Karpas-422 (cell line): ENCODE measurements at regions not wholly inside any gene's neighbourhood (a gene's known extent, or its start where the extent isn't known, plus 50 kb on each side); places are given as distances from the start of the nearest gene placed in this dataset.
"Not testable (repeated sequence)": the region's sequence is repeated elsewhere in the genome, so short reads cannot be mapped to it uniquely, and the experiment has no call there.

ENCODE experiments used
- DNase-seq: peaks from one replicate; pipeline ENCODE4 v3.0.0-alpha.2; 2015
- H2AFZ ChIP-seq: fragments of 200-600 bp; sonication (generic); 2 replicates; pipeline ENCODE4 v1.6.1; 2014; ENCODE audit warnings: antibody characterized with exemption, low read length, mixed read lengths
- H3K27ac ChIP-seq: fragments of 200-600 bp; sonication (generic); 2 replicates; pipeline ENCODE4 v1.5.1; 2014; ENCODE audit warnings: mild to moderate bottlenecking, low read length, moderate library complexity
- H3K27me3 ChIP-seq: fragments of 200-600 bp; sonication (generic); 2 replicates; pipeline ENCODE4 v1.6.1; 2014; ENCODE audit warnings: low read length, mixed read lengths
- H3K36me3 ChIP-seq: fragments of 200-600 bp; sonication (generic); 2 replicates; pipeline ENCODE4 v1.6.1; 2014; ENCODE audit warnings: low read length, mixed read lengths; ENCODE audit not compliant: insufficient read depth
- H3K4me1 ChIP-seq: fragments of 200-600 bp; sonication (generic); 2 replicates; pipeline ENCODE4 v1.6.1; 2014; ENCODE audit warnings: mild to moderate bottlenecking, low read length, mixed read lengths
- H3K4me2 ChIP-seq: fragments of 200-600 bp; sonication (generic); 2 replicates; pipeline ENCODE4 v1.6.1; 2014; ENCODE audit warnings: low read length, low read depth, mild to moderate bottlenecking; ENCODE audit not compliant: poor library complexity, severe bottlenecking
- H3K4me3 ChIP-seq: fragments of 200-600 bp; sonication (generic); 2 replicates; pipeline ENCODE4 v1.5.1; 2014; ENCODE audit warnings: mild to moderate bottlenecking, antibody characterized with exemption, low read length, mixed read lengths
- H3K79me2 ChIP-seq: fragments of 200-600 bp; sonication (generic); 2 replicates; pipeline ENCODE4 v1.6.1; 2014; ENCODE audit warnings: mild to moderate bottlenecking, low read length, mixed read lengths
- H3K9ac ChIP-seq: fragments of 200-600 bp; sonication (generic); 2 replicates; pipeline ENCODE4 v1.6.0; 2014; ENCODE audit warnings: low read length
- H3K9me2 ChIP-seq: fragments of 200-600 bp; sonication (generic), shearing (Covaris generic); replicated peaks from 2 replicates; pipeline ENCODE4 v1.6.0; 2014; ENCODE audit warnings: mild to moderate bottlenecking, low read length, moderate library complexity; ENCODE audit not compliant: insufficient read depth
- H3K9me3 ChIP-seq: fragments of 300-700, 200-600 bp; sonication (generic); 2 replicates; pipeline ENCODE4 v1.6.1; 2014; ENCODE audit warnings: low read length, mixed read lengths
- H4K20me1 ChIP-seq: fragments of 200-600 bp; sonication (generic); 2 replicates; pipeline ENCODE4 v1.6.1; 2014; ENCODE audit warnings: mild to moderate bottlenecking, antibody characterized with exemption, low read length, low read depth; ENCODE audit not compliant: insufficient read depth

- no peak for DNase-seq
- Histone ChIP-seq H3K9ac (no peak overlapping the region), H3K27ac (no peak overlapping the region), H3K9me3 (no peaks in the 10 kb centered on the region), H3K4me1 (no peaks in the 10 kb centered on the region), H3K9me2 (no peaks in the 10 kb centered on the region), H4K20me1 (no peaks in the 10 kb centered on the region), H3K4me2 (no peak overlapping the region), H3K4me3 (no peak overlapping the region), H3K79me2 (no peaks in the 10 kb centered on the region), H3K27me3 (no peaks in the 10 kb centered on the region), H3K36me3 (no peaks in the 10 kb centered on the region), H2AFZ (no peak overlapping the region)
These were observed 237.9 kb upstream of the CCDC196 start for GRCh38 chr14:66248256-66248655.

DNA sequence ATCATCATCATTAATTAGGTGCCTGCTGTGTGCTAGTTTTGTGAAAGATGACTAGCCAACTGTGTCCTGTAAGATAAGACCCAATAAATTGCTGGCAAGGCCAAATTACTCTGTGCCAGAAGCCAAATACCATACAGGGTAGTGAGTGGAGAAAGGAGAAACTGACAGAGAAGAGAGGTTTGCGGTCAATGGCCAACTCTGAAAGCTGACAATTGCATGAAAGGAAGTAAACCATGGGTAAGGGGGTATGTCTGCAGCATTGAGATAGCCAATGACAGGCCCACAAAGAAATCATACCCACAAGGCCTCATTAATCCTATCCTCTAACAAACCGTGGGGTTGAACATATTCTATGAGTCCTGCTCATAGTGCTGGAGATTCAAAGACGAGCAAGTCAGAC is 236.6 kb upstream of the CCDC196 start:
- Histone ChIP-seq H2AFZ (no peak overlapping the region), H3K27ac (no peak overlapping the region), H3K4me1 (no peaks in the 10 kb centered on the region), H3K36me3 (no peaks in the 10 kb centered on the region), H3K9me2 (no peaks in the 10 kb centered on the region), H3K9me3 (no peaks in the 10 kb centered on the region), H3K27me3 (no peaks in the 10 kb centered on the region), H3K79me2 (no peaks in the 10 kb centered on the region), H3K9ac (no peak overlapping the region), H4K20me1 (no peaks in the 10 kb centered on the region), H3K4me3 (no peak overlapping the region), H3K4me2 (no peak overlapping the region)
- no peak for DNase-seq

DNA sequence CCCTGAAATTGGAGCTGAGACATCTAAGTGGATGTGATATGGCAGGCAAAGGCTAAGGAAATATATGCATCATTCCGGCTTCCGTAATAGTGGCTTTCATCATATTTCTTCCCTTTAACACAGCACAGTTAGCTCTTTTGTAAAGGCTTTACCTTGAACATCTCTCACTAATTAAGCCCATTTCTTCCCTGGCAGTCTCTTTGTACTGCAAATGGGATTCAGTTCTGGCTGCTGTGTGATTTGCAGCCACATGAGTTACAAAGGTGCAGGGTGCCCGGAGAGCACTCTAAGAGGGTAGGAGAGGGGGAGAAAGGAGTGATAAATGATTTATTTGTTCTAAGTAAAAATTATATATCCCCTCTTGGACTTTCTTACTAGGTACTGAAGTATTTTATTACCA is 232.1 kb upstream of the CCDC196 start:
- H3K36me3 ChIP-seq = no peaks in the 10 kb centered on the region
- H3K4me2 ChIP-seq = no peak overlapping the region
- H3K4me1 ChIP-seq = no peaks in the 10 kb centered on the region
- H3K9me3 ChIP-seq = no peaks in the 10 kb centered on the region
- H2AFZ ChIP-seq = no peak overlapping the region
- H3K27me3 ChIP-seq = 0 out of 2 replicates have a peak, but pooled peaks cover 2% of the 10 kb centered on the region
- H4K20me1 ChIP-seq = no peaks in the 10 kb centered on the region
- H3K9me2 ChIP-seq = no peaks in the 10 kb centered on the region
- no peaks in the 10 kb centered on the region for H3K79me2 ChIP-seq
- no peak overlapping the region for H3K27ac ChIP-seq
- no peak overlapping the region for H3K9ac ChIP-seq
- no peak overlapping the region for H3K4me3 ChIP-seq
- DNase-seq = no peak

- Histone ChIP-seq H3K4me1 (no peaks in the 10 kb centered on the region), H3K36me3 (no peaks in the 10 kb centered on the region), H4K20me1 (no peaks in the 10 kb centered on the region), H3K9ac (no peak overlapping the region), H3K4me3 (no peak overlapping the region), H3K27me3 (no peaks in the 10 kb centered on the region), H3K9me2 (no peaks in the 10 kb centered on the region), H3K79me2 (no peaks in the 10 kb centered on the region), H3K27ac (no peak overlapping the region), H3K4me2 (no peak overlapping the region), H2AFZ (no peak overlapping the region), H3K9me3 (no peaks in the 10 kb centered on the region)
- no peak for DNase-seq
These were observed 217.3 kb upstream of the CCDC196 start for GRCh38 chr14:66268802-66269334.

GRCh38 chr14:66272221-66272620 is 213.9 kb upstream of the CCDC196 start:
- H3K27ac ChIP-seq = no peak overlapping the region
- no peaks in the 10 kb centered on the region for H4K20me1 ChIP-seq
- no peaks in the 10 kb centered on the region for H3K36me3 ChIP-seq
- H3K4me3 ChIP-seq = no peak overlapping the region
- H2AFZ ChIP-seq = no peak overlapping the region
- H3K4me1 ChIP-seq = no peaks in the 10 kb centered on the region
- H3K9me2 ChIP-seq = 0 out of 2 replicates have a peak, but pooled peaks cover 3% of the 10 kb centered on the region
- no peaks in the 10 kb centered on the region for H3K27me3 ChIP-seq
- H3K9ac ChIP-seq = no peak overlapping the region
- no peak for DNase-seq
- H3K79me2 ChIP-seq = no peaks in the 10 kb centered on the region
- no peaks in the 10 kb centered on the region for H3K9me3 ChIP-seq
- no peak overlapping the region for H3K4me2 ChIP-seq

GRCh38 chr14:66273261-66273832 is 212.8 kb upstream of the CCDC196 start:
- DNase-seq = no peak
- no peak overlapping the region for H3K27ac ChIP-seq
- no peaks in the 10 kb centered on the region for H3K4me1 ChIP-seq
- no peak overlapping the region for H3K9ac ChIP-seq
- H3K9me3 ChIP-seq = no peaks in the 10 kb centered on the region
- no peaks in the 10 kb centered on the region for H3K79me2 ChIP-seq
- no peak overlapping the region for H3K4me2 ChIP-seq
- no peaks in the 10 kb centered on the region for H3K27me3 ChIP-seq
- no peaks in the 10 kb centered on the region for H4K20me1 ChIP-seq
- no peak overlapping the region for H2AFZ ChIP-seq
- H3K4me3 ChIP-seq = no peak overlapping the region
- 0 out of 2 replicates have a peak, but pooled peaks cover 3% of the 10 kb centered on the region for H3K9me2 ChIP-seq
- no peaks in the 10 kb centered on the region for H3K36me3 ChIP-seq

DNA sequence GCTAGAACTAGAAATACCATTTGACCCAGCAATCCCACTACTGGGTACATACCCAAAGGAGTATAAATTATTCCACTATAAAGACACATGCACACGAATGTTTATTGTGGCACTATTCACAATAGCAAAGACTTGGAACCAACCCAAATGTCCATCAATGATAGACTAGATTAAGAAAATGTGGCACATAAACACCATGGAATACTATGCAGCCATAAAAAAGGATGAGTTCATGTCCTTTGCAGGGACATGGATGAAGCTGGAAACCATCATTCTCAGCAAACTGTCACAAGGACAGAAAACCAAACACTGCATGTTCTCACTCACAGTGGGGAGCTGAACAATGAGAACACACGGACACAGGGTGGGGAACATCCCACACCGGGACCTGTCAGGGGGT is 207.8 kb upstream of the CCDC196 start:
- not testable (repeated sequence) for H3K9ac ChIP-seq, H3K27ac ChIP-seq, H3K79me2 ChIP-seq, H4K20me1 ChIP-seq, DNase-seq, H3K36me3 ChIP-seq, H3K4me1 ChIP-seq, H3K27me3 ChIP-seq, H3K9me3 ChIP-seq, H3K4me2 ChIP-seq, H3K4me3 ChIP-seq, H3K9me2 ChIP-seq, H2AFZ ChIP-seq

DNA sequence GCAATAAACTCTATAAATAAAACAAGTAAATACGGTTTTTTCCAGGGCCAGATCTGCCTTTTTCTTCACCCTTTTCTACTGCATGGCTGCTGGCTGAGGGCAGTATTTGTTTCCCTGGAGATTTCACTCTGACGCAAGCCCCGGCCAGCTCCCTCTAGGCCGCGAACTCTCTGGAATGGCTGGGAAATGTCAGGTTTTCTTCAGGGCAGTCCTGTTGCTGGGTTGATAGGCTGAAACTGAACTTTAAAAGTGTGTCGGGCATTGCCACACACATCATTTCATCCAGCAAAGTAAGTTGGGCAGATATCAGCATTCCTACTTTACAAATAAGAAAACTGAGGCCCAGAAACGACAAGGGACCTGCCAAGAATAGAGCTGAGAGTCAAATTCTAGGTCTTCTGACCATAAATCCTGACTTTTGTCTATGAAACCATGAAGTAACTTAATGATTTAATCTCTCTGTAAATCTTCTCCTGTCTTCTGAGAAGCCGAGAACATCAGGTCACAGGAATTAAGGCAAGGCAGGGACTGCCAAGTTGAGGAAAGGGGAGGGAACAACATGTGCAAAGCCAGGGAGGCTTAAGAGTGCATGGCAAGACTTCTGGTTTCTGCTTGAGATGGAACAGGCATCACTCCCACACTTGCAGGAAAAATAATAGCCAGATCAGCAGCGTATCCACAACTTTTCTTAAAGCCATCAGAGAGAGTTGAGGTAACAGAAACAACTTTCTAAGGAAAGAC is 205.0 kb upstream of the CCDC196 start:
- Histone ChIP-seq H3K9me3 (no peaks in the 10 kb centered on the region), H3K4me1 (no peaks in the 10 kb centered on the region), H3K9me2 (0 out of 2 replicates have a peak, but pooled peaks cover 3% of the 10 kb centered on the region), H4K20me1 (no peaks in the 10 kb centered on the region), H3K36me3 (no peaks in the 10 kb centered on the region), H3K27me3 (no peaks in the 10 kb centered on the region), H2AFZ (no peak overlapping the region), H3K9ac (no peak overlapping the region), H3K4me2 (no peak overlapping the region), H3K79me2 (no peaks in the 10 kb centered on the region), H3K27ac (no peak overlapping the region), H3K4me3 (no peak overlapping the region)
- DNase-seq = no peak
